ENCODE measurements at regions not wholly inside any gene's neighbourhood (a gene's known extent, or its start where the extent isn't known, plus 50 kb on each side); places are given as distances from the start of the nearest gene placed in this dataset.
"Not testable (repeated sequence)": the region's sequence is repeated elsewhere in the genome, so short reads cannot be mapped to it uniquely, and the experiment has no call there.

DNA sequence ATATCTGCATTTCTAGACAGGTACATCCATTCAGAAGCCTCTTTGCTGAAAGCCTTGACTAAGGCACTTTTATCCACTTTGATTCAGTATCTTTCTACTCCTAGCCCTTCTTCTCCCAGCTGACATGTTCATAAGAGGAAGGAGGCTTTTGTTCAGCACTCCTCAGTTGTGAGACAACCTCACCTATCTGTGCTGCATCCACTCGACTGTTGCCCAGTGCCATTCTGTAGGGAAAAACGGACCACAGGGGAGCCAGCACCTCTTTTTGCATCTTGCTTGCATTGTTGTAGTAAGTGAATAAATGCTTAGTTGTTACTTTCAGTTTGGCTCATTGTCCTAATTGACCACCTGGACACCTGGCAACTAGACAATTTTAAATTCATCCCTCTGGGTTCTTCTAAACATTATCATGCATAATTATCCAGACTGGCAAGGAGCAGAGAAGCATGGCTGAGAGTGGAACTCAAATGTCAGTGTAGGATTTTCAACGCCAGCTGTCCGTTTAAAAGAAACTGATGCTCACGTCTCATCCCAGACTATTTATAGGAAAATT lies 83.8 kb upstream of the BOD1L1 start:
- no peak for TF ChIP-seq ZNF274 (IDR thresholded peaks at IDR 0.05; ENCODE audit: low read depth, low read length)
- no peak overlapping the region for H3K4me3 ChIP-seq (ENCODE audit: low read length)

DNA sequence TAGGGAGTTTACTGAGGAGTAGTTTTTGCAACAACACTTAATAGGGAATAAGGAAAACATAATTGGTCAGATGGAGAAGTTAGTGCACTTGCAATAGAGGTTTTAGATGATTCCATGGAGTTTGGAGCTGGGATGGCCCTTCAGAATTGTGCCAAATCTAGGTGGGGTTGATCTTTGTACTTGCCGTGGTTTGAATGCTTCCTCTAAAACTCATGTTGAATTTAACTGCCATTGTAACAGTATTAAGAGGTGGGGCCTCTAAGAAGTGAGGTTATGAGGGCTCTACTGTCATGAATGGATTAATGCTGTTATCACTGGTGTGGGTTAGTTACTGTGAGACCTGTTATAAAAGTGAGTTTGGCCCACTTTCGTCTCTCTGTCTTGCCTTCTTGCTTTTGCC lies 94.4 kb upstream of the BOD1L1 start:
- TF ChIP-seq ZNF274 (IDR thresholded peaks at IDR 0.05; ENCODE audit: low read depth, low read length) = no peak
- no peak overlapping the region for H3K4me3 ChIP-seq (ENCODE audit: low read length)

DNA sequence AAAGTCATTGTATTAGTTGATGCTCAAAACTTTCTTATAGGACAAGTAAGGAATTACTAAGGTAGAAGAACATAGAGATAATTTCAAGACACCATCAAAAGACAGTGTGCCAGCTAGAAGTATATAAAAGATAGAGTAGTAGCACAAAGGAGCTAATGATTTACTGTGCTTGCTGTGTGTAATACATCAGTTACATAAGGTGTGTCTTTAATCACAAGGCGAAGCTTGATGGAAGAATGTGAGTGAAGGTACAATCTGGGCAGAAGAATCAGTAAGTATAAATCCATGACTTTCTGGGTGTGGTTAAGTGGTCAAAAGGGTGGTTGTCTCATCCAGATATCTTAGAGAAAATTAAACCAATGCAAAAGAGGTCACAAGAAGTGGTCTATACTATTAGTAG lies 95.1 kb upstream of the BOD1L1 start:
- H3K4me3 ChIP-seq (ENCODE audit: low read length) = no peak overlapping the region
- no peak for TF ChIP-seq ZNF274 (IDR thresholded peaks at IDR 0.05; ENCODE audit: low read depth, low read length)

DNA sequence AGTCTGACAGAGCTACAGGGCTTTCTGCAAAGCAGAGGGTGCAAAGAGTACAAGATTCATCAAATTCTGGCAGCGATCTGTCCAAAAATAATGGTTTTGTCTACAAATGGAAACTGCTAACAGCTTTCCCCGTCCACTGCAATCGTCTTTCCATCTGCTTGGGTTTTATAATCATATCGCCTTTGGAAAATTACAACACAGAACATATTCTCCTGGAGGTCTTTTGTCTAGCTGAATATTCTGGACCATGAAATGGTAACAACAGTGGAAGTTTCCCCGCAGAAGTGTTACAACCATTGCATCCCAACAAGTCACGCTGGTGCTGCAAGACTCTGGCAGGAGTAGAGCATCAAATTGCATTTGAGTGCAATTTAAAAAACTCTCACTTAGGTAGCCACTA lies 101.2 kb upstream of the BOD1L1 start:
- H3K4me3 ChIP-seq (ENCODE audit: low read length) = no peak overlapping the region
- TF ChIP-seq ZNF274 (IDR thresholded peaks at IDR 0.05; ENCODE audit: low read depth, low read length) = no peak

DNA sequence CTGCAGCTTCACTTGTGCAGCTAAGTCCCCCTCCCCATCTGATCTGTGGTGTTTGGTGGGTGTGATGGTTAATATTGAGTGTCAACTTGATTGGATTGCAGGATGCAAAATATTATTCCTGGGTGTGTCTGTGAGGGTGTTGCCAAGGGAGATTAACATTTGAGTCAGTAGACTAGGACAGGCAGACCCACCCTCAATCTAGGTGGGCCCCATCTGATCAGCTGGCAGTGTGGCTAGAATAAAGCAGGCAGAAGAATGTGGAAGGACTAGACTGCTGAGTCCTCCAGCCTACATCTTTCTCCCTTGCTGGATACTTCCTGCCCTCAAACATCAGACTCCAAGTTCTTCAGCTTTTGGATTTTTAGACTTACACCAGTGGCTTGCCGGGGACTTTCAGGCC lies 103.5 kb upstream of the BOD1L1 start:
- no peak for TF ChIP-seq ZNF274 (IDR thresholded peaks at IDR 0.05; ENCODE audit: low read depth, low read length)
- no peak overlapping the region for H3K4me3 ChIP-seq (ENCODE audit: low read length)

DNA sequence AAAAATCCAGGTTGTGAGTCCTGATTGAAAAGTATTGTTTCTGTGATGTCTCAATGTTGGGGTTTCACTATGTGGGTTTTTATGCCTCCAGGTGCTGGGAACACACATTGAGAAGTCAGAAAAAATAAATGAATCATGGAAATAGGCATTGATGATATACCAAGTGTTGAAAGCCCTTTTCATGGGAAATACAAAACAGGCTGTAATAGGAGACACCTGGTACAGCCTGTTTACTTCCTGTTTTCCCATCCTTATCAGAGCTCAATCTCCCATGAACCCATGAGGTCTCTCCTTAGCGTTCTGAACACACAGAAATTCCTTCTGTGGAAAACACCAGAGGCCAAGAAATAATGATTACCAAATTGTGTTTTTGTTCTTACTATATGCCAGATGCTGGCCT lies 106.3 kb upstream of the BOD1L1 start:
- no peak for TF ChIP-seq ZNF274 (IDR thresholded peaks at IDR 0.05; ENCODE audit: low read depth, low read length)

DNA sequence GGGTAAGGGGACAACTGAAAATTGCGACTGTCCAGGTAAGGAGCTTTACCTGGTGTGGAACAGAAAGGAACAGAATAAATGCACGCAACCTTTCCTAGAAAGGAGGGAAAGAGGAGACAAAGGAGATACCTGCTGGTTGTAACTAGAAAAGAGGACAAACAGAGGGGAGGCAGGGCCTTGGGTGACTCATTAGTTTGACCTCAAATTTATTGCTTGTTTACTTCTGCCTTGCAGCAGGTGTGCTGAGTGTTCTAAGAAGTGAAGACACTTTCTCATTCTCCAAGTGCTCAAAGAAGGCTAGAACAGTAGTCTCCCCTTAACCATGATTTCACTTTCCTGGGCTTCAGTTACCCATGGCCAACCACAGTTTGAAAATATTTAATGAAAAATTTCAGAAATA lies 123.1 kb upstream of the BOD1L1 start:
- H3K4me3 ChIP-seq (ENCODE audit: low read length) = no peak overlapping the region
- no peak for TF ChIP-seq ZNF274 (IDR thresholded peaks at IDR 0.05; ENCODE audit: low read depth, low read length)

More for the DNA sequence above, 106.3 kb upstream of the BOD1L1 start:
- H3K4me3 ChIP-seq (ENCODE audit: low read length) = no peak overlapping the region

DNA sequence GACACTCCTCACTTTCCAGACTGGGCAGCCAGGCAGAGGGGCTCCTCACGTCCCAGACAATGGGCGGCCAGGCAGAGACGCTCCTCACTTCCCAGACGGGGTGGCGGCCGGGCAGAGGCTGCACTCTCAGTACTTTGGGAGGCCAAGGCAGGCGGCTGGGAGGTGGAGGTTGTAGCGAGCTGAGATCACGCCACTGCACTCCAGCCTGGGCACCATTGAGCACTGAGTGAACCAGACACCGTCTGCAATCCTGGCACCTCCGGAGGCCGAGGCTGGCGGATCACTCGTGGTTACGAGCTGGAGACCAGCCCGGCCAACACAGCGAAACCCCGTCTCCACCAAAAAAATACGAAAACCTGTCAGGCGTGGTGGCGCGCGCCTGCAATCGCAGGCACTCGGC lies 134.1 kb upstream of the BOD1L1 start:
- not testable (repeated sequence) for H3K4me3 ChIP-seq (ENCODE audit: low read length)

DNA sequence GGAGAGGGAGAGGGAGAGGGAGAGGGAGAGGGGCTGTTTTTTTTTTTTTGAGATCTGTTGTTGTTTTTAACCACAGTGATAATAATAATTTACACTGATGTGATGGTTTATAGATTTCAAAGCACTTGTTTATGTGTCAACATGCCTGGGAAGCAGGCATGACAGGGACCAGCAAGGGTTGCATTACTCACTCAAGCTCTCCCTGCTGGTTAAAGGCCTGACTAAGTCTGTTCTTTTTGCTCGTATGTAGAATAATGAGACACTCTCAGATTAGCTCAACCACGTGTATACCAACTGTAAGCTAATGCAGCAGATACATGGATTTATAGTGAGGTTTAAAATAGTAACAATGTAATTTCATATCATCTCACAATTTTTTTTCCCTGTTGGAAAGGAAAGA lies 134.6 kb upstream of the BOD1L1 start:
- no peak for TF ChIP-seq ZNF274 (IDR thresholded peaks at IDR 0.05; ENCODE audit: low read depth, low read length)

DNA sequence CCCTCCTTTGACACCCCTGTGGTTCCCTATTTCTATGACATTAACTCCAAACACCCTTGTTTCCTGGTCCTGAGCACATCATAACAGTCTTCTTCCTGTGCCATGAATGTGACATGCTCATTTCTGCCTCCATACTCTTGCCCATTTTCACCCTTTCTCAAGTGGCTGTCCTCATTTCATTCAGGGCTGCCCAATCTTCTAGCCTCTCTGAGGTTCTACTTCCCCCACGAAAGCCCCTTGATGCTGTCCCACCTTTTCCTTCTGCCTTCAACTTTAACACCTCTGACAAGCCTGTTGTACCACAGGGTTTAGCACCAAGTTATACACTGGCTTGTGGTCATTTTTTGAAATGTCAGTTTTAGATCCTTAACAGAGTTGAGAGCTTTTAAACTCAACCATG lies 136.2 kb upstream of the BOD1L1 start:
- no peak for TF ChIP-seq ZNF274 (IDR thresholded peaks at IDR 0.05; ENCODE audit: low read depth, low read length)
- H3K4me3 ChIP-seq (ENCODE audit: low read length) = no peak overlapping the region

More for the DNA sequence above, 134.6 kb upstream of the BOD1L1 start:
- H3K4me3 ChIP-seq (ENCODE audit: low read length) = no peak overlapping the region

DNA sequence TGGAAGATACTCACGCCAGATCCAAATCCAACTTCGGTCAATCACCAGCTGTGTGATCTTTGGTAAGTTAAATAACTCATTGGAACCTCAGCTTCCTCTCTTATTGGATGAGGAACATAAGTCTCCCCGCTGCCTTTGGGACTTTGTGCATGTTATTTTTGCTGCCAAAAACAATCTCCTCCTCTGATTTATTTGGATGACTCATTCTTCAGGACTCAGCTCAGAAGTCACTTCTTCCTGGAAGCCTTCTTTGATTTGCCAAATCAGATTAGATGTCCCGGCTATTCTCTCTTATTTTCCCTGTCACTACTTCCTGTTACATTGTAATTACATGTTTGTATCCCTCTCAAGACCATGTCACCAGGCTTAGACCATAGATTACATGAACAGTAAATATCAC lies 138.0 kb upstream of the BOD1L1 start:
- no peak for TF ChIP-seq ZNF274 (IDR thresholded peaks at IDR 0.05; ENCODE audit: low read depth, low read length)
- no peak overlapping the region for H3K4me3 ChIP-seq (ENCODE audit: low read length)

DNA sequence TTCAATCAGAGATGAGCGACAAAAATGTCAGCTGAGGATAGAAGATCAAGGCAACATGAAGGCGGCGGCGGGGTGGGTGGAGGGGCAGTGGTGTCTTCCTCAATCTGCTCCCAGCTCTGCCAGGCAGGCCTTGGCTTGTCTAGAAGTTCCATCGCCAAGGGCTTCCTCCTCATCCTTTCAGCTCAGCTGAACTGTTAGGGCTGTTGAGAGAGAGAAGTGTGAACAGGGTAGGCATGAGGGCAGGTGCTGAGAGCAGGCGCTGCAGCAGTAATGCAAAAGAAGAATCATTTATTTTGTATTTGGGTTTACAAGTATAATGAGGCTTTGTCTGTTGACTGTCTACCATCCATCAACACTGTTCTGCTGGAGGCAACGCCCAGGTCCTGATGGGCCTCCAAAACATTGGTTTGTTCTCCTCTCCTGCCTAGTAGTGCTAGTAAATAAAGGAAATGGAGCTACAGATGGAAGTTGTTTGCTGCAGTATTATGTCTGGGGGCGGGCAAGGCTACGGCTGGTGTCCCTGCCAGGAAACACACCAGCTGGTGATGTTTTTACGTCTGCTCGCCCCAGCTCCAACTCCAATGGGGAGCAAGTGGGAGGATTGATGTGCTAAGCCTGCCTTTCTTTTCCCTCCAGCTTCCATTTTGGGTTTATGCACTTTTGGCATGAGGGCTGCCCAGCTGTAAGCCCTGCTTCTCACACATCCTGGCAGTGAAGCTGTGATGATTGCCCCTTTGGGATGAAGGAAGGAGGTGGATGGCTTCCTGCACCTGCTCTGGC lies 139.4 kb upstream of the BOD1L1 start:
- TF ChIP-seq ZNF274 (IDR thresholded peaks at IDR 0.05; ENCODE audit: low read depth, low read length) = no peak
- no peak overlapping the region for H3K4me3 ChIP-seq (ENCODE audit: low read length)

DNA sequence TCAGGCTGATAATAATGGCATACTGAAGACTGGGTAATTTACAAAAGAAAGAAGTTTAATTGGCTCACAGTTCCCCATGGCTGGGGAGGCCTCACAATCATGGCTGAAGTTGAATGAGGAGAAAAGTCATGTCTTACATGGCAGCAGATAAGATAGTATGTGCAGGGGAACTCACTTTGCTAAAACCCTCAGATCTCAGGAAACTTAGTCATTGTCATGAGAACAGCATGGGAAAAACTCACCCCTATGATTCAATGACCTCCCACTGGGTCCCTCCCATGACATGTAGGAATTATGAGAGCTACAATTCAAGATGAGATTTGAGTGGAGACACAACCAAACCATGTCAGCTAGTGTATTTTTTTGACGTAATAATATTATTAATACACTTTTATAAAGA lies 149.8 kb upstream of the BOD1L1 start:
- no peak overlapping the region for H3K4me3 ChIP-seq (ENCODE audit: low read length)
- TF ChIP-seq ZNF274 (IDR thresholded peaks at IDR 0.05; ENCODE audit: low read depth, low read length) = no peak

DNA sequence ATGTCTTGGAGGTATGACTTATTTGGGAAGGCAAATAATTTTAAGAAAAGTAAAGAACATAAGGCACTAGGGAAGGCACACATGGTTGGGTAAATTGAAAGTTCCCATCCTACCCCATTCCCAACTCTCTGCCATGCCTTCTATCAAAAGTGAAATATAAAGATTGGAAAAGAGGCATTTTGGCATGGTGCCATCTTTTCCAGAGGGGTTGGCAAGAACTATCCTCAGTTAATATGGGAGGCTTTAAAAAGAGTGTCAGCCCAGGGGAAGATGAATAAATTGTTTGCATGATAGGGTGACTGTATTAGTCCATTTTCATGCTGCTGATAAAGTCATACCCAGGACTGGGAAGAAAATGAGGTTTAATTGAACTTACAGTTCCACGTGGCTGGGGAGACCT lies 150.8 kb upstream of the BOD1L1 start:
- H3K4me3 ChIP-seq (ENCODE audit: low read length) = no peak overlapping the region
- TF ChIP-seq ZNF274 (IDR thresholded peaks at IDR 0.05; ENCODE audit: low read depth, low read length) = no peak

DNA sequence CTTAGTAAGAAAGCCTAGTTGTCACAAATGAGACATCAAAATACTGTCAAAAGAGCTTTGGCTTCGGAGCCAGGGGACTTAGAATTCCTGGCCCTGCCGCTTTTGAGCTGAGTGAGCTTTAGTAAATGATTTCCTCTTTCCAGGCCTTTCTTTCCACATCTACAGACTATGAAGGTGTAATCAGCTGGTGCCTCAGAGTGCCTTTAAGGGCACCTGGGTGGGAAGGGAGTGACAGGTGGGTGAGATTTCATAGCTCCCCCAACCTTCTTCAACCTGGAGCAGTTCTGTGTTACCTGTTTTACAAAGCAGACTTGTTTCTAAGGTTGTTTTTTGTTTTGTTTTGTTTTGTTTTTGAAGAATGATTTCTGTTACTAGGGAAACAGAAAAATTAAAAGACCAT lies 154.7 kb upstream of the BOD1L1 start:
- no peak for TF ChIP-seq ZNF274 (IDR thresholded peaks at IDR 0.05; ENCODE audit: low read depth, low read length)
- H3K4me3 ChIP-seq (ENCODE audit: low read length) = no peak overlapping the region

All from GM08714 (cell line).